Stomach (tissue), 4 donors: ENCODE measurements at regions not wholly inside any gene's neighbourhood (a gene's known extent, or its start where the extent isn't known, plus 50 kb on each side); places are given as distances from the start of the nearest gene placed in this dataset.

ENCODE experiments used
- POLR2A ChIP-seq, 4 donors: fragments of 450-650 bp; IDR thresholded peaks; one replicate each; pipeline ENCODE4 v1.6.1; 2016; ENCODE audit warnings: antibody characterized with exemption in 4 of 4, control low read depth in 2 of 4, mild to moderate bottlenecking in 1 of 4, moderate library complexity in 1 of 4
- TF ChIP-seq, protein P1 (sequence below), 7 experiments: fragments of 450-650 bp in 4 of 7; fragments of 200-600 bp in 3 of 7; sonication (generic) in 3 of 7; IDR thresholded peaks; one replicate each; pipeline ENCODE4 v1.5.1; 2016 to 2019; ENCODE audit warnings: antibody characterized with exemption in 7 of 7, control low read depth in 2 of 7, mild to moderate bottlenecking in 1 of 7

DNA sequence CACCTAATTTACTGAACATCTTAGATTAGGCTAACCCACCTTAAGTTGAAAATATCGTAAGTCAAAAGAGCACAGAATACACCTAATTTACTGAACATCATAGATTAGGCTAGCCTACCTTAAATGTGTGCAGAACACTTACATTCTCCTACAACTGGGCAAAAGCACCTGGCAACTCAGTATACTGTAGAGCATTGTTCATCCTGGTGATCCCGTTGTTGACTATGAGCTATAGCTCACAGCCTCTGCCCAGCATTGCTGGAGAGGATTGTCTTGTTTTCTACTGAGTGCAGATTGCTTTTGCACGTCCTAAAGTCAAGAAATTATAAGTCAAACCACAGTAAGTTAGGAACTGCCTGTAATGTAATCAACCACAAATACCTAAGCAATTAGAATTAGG is 531.8 kb upstream of the CDH6 start:
- TF ChIP-seq, protein P1, sequence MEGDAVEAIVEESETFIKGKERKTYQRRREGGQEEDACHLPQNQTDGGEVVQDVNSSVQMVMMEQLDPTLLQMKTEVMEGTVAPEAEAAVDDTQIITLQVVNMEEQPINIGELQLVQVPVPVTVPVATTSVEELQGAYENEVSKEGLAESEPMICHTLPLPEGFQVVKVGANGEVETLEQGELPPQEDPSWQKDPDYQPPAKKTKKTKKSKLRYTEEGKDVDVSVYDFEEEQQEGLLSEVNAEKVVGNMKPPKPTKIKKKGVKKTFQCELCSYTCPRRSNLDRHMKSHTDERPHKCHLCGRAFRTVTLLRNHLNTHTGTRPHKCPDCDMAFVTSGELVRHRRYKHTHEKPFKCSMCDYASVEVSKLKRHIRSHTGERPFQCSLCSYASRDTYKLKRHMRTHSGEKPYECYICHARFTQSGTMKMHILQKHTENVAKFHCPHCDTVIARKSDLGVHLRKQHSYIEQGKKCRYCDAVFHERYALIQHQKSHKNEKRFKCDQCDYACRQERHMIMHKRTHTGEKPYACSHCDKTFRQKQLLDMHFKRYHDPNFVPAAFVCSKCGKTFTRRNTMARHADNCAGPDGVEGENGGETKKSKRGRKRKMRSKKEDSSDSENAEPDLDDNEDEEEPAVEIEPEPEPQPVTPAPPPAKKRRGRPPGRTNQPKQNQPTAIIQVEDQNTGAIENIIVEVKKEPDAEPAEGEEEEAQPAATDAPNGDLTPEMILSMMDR (IDR thresholded peaks at IDR 0.05), result no peak
- no peak for TF ChIP-seq POLR2A (IDR thresholded peaks at IDR 0.05)
